HAP-1 (cell line): ENCODE measurements at regions not wholly inside any gene's neighbourhood (a gene's known extent, or its start where the extent isn't known, plus 50 kb on each side); places are given as distances from the start of the nearest gene placed in this dataset.

Experiments
- DNase-seq, 2 experiments: peaks; one replicate each; pipeline ENCODE4 v3.0.0-alpha.2; 2016 to 2020; ENCODE audit warnings: low spot score in 2 of 2
- H3K27me3 ChIP-seq: fragments of 250-450 bp; sonication (Bioruptor Pico); 2 replicates; pipeline ENCODE4 v1.5.1; 2020; ENCODE audit warnings: low read depth, mild to moderate bottlenecking, moderate library complexity
- H3K36me3 ChIP-seq: fragments of 250-450 bp; sonication (Bioruptor Pico); replicated peaks from 2 replicates; pipeline ENCODE4 v1.5.1; 2020; ENCODE audit warnings: mild to moderate bottlenecking
- H3K4me1 ChIP-seq: fragments of 250-450 bp; sonication (Bioruptor Pico); 2 replicates; pipeline ENCODE4 v1.5.1; 2020; ENCODE audit warnings: mild to moderate bottlenecking
- H3K4me3 ChIP-seq: fragments of 250-450 bp; sonication (Bioruptor Pico); 2 replicates; pipeline ENCODE4 v1.5.1; 2020; ENCODE audit warnings: mild to moderate bottlenecking, moderate library complexity
- H3K9me3 ChIP-seq: fragments of 250-450 bp; sonication (Bioruptor Pico); 2 replicates; pipeline ENCODE4 v1.5.1; 2020; ENCODE audit warnings: mild to moderate bottlenecking, moderate library complexity
- in situ Hi-C: fragments of 300-500 bp; cut with MboI; formaldehyde crosslinking; loops from 3 replicates; pipeline ENCODE4 v1.14.3; 2020; ENCODE audit warnings: low sequenced_read_pairs, inconsistent platforms, mixed read lengths

DNA sequence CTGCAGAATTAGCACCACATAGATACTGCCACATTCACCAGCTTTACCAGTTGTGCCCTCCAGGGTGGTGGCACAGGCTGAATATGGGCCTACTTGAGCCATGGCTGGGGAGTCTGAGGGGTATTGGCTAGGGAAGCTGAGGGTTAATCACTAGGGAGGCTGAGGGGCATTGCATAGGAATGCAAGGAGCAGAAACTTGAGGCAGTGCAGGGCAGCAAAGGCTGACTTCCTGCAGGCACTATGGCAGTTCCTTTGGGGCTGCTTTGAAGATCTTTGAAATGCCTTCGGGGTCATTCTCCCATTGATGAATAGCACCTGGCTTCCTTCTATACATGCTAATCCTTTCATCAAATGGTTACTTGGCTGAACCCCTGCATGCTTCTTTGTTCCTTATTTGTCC lies 171.5 kb downstream of the RCN1 start:
- no peak for DNase-seq
- no peaks in the 10 kb centered on the region for H3K36me3 ChIP-seq
- no peaks in the 10 kb centered on the region for H3K4me1 ChIP-seq
- in situ Hi-C loops: no loop called here
- no peak overlapping the region for H3K4me3 ChIP-seq
- no peaks in the 10 kb centered on the region for H3K27me3 ChIP-seq
- H3K9me3 ChIP-seq: no peaks in the 10 kb centered on the region

DNA sequence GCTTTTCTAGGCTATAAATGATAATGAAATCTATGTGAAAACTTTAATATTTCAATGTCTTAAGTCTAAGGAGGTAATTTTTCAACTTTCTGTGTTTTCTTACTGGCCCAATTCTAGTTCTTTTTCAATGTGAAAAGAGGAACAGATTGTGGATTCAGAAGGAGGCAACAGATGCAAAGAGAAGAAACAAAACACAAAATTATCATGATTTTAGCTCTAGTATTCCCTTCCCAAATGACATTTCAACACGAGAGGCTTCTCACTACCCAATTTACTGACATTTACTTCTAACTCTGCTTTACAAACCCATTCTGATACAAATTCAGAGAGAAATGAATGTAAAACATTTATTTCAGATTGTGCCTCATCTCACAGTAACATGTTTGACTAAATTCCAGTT lies 169.4 kb downstream of the WT1 start:
- Histone ChIP-seq H3K4me3 (no peak overlapping the region), H3K9me3 (no peaks in the 10 kb centered on the region), H3K27me3 (no peaks in the 10 kb centered on the region), H3K36me3 (no peaks in the 10 kb centered on the region), H3K4me1 (no peaks in the 10 kb centered on the region)
- no peak for DNase-seq
- in situ Hi-C loops: no loop called here

DNA sequence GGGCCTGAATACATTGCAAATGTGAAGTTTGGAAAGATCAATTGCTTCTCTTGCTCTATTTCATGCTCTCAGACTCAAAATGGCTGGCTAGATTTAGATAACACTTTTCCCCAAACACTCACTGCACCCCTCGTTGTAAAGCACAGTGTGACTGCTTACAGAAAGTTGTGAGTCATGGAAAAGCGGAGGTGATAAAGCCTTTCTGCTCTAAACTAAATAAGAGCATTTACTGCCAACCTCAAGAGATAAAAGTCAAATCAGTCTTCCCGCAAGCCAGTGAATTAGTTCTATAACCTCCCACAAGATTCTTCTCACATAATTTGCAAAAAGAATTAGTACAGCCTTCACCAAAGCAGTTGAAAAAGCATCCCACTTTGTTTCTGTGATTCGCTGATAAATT lies 168.7 kb downstream of the WT1 start:
- Histone ChIP-seq H3K4me1 (no peaks in the 10 kb centered on the region), H3K36me3 (no peaks in the 10 kb centered on the region), H3K27me3 (no peaks in the 10 kb centered on the region), H3K4me3 (no peak overlapping the region), H3K9me3 (no peaks in the 10 kb centered on the region)
- DNase-seq: no peak
- in situ Hi-C loops: no loop called here

DNA sequence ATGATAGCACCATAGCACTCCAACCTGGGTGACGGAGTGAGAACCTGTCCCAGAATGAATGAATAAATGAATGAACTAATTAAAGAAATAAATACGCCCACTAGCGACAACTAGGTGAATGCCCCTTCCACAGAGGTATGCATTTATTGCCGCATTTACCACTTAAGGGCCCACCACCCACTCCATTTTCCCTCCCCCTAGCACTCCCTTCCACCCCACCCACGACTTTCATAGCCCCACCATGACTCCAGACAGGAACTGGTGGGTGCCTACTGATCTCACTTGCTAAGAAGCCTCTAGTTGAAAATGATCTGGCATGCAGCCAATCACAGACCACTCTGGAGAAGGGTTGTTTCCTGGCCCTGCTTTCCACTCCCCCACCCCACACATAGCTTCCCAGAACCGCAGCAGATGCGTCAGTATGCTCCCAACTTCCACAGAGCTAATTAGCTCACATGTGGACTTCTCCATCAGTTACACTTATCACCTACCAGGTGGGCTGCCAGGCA lies 167.6 kb downstream of the WT1 start:
- Histone ChIP-seq H3K9me3 (no peaks in the 10 kb centered on the region), H3K36me3 (no peaks in the 10 kb centered on the region), H3K4me1 (no peaks in the 10 kb centered on the region), H3K27me3 (no peaks in the 10 kb centered on the region), H3K4me3 (no peak overlapping the region)
- in situ Hi-C loops: no loop called here
- no peak for DNase-seq

DNA sequence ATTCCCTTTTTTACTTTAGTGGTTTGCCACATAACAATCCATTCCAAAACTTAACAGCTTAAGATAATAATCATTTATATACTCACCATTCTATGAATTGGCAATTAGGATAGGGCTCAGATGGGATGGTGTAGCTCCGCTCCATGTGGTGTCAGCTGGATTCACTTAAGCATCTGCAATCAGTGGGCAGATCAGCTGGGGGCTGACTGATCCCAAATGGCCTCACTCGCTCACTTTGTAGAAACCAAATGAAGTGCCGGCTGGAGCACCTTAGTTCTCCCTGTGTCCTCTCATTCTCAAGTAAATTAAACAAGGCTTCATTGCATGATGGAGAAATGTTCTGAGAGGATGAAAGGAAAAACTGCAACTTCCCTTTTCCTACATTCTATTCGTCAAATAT lies 161.4 kb downstream of the WT1 start:
- DNase-seq: no peak
- Histone ChIP-seq H3K4me3 (no peak overlapping the region), H3K9me3 (no peaks in the 10 kb centered on the region), H3K36me3 (no peaks in the 10 kb centered on the region), H3K4me1 (no peaks in the 10 kb centered on the region), H3K27me3 (peaks cover 2% of the 10 kb centered on the region; the same call in 1 of the 2 replicates)
- in situ Hi-C loops: no loop called here

DNA sequence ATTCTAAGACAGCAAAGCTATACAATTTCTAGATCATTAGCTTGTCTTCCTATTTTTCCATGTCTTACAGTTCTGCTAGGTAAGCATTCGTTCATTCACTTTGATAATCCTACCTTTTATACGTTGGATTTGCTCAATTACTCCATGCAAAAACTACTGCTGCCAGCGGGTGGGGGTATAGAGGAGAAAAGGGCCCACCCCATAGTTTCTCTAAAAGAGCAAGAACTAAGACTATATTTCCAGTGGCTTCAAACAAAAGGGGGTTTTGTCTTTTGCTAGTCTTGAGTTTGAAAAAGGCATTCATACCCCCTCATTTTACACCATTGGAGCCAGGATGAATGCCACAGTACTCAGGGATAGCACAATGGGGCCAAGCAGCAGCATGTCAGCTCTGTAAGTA lies 155.7 kb downstream of the WT1 start:
- Histone ChIP-seq H3K9me3 (no peaks in the 10 kb centered on the region), H3K36me3 (no peaks in the 10 kb centered on the region), H3K4me3 (no peak overlapping the region), H3K27me3 (no peaks in the 10 kb centered on the region; the same call in 1 of the 2 replicates), H3K4me1 (no peaks in the 10 kb centered on the region)
- in situ Hi-C loops: no loop called here
- no peak for DNase-seq

DNA sequence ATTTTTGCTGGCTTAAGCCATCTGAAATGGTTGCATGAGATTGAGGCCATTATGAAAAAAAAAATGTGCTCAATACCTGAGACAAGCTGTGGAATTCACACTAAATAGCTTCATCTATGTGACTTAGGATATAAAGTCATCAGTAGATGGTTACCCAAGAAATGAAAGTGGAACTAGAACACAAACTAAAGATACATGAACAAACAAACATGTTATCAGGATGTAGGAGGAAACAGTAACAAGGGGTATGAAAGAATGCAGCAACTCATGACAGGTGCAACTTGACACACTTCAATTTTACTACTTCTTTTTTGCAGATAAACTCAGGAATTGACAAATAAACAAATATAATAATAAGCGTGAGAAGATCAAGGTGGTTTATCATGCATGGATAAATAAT lies 155.0 kb downstream of the WT1 start:
- H3K9me3 ChIP-seq: no peaks in the 10 kb centered on the region

DNA sequence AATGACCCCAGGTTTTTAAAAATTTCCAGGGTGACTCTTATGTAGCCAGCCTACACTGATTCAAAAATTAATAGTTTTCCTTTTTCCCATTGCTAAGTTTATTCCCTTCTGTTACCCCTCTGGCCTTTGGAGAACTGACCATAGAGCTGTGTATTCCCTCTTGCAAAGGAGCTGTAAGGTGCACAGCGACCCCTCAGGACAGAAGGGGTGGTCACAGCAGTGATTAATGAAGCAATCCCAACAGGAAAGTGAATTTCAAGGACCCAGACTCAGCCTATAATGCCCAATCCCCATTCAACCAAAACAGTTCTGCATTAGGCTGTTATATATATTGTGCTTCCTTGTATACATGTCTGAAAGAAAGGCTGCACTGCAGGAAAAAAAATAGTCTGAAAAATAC lies 147.1 kb downstream of the WT1 start:
- Histone ChIP-seq H3K9me3 (no peaks in the 10 kb centered on the region), H3K4me1 (no peaks in the 10 kb centered on the region; the same call in 1 of the 2 replicates), H3K36me3 (no peaks in the 10 kb centered on the region), H3K27me3 (0 out of 2 replicates have a peak, but pooled peaks cover 2% of the 10 kb centered on the region), H3K4me3 (no peak overlapping the region)
- DNase-seq: no peak
- in situ Hi-C loops: no loop called here

More for the DNA sequence above, 155.0 kb downstream of the WT1 start:
- in situ Hi-C loops: no loop called here
- Histone ChIP-seq H3K27me3 (no peaks in the 10 kb centered on the region; the same call in 1 of the 2 replicates), H3K4me3 (no peak overlapping the region), H3K36me3 (no peaks in the 10 kb centered on the region), H3K4me1 (no peaks in the 10 kb centered on the region; the same call in 1 of the 2 replicates)
- DNase-seq: no peak

DNA sequence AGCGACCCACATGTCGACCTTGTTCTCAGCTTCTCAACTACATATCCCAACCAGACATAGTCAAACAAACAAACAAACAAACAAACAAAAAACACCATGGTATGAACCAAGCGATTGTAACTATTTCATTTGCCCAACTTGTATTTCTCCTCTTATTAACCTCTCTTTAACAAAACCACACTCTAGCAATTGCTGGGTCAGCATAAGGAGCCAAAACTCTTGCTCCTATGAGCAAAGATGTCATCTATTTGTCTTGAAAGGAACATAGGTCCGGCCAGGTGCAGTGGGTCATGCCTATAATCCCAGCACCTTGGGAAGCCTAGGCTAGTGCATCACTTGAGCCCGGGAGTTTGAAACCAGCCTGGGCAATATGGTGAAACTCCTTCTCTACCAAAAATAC lies 145.6 kb downstream of the WT1 start:
- Histone ChIP-seq H3K36me3 (no peaks in the 10 kb centered on the region), H3K27me3 (0 out of 2 replicates have a peak, but pooled peaks cover 2% of the 10 kb centered on the region), H3K4me1 (no peaks in the 10 kb centered on the region; the same call in 1 of the 2 replicates), H3K4me3 (no peak overlapping the region), H3K9me3 (no peaks in the 10 kb centered on the region)
- DNase-seq: no peak
- in situ Hi-C loops: no loop called here

DNA sequence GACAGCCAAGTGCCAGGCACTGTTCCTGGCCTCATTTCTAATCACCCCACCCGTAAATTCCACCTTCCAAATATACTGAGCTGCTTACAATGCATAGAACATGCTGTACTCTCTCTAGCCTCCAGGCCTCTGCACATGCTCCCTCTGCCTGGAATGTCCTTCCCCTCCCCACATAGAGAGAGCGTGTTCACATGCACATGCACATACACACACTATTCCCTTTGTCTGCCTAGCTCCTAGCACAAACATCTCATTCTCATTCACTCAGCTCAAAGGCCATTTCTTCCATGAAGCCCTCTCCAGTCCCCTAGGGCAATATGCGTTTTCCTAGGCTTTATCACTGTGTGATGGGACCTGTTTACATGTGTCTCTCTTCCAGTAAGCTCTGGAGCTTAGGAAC lies 144.6 kb downstream of the WT1 start:
- DNase-seq: no peak
- Histone ChIP-seq H3K27me3 (0 out of 2 replicates have a peak, but pooled peaks cover 2% of the 10 kb centered on the region), H3K36me3 (no peaks in the 10 kb centered on the region), H3K4me1 (no peaks in the 10 kb centered on the region), H3K9me3 (no peaks in the 10 kb centered on the region), H3K4me3 (no peak overlapping the region)
- in situ Hi-C loops: no loop called here

DNA sequence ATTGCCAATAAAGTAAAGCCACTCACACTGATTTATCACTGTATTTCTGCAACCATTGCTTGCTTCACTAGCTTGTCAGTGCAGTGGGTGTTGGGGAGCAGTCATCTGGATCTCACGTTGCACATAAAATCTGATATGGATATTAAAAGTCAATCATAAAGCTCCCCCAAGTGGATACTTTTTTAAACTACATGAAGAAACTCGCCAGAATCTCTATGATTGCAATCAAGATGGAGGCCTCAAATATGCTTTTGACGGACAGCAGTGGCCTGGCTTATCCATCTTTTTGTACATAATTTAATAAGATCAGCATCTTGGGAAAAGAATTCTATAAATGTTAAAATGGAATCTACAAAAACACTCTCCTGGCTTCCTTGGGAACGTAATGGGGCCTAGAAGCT lies 137.7 kb downstream of the WT1 start:
- peak in 1 of 2 experiments; percentile 10 for DNase-seq
- Histone ChIP-seq H3K4me1 (no peaks in the 10 kb centered on the region), H3K27me3 (peaks cover 6% of the 10 kb centered on the region; the same call in 1 of the 2 replicates), H3K4me3 (no peak overlapping the region), H3K36me3 (no peaks in the 10 kb centered on the region), H3K9me3 (no peaks in the 10 kb centered on the region)
- in situ Hi-C loops: no loop called here

DNA sequence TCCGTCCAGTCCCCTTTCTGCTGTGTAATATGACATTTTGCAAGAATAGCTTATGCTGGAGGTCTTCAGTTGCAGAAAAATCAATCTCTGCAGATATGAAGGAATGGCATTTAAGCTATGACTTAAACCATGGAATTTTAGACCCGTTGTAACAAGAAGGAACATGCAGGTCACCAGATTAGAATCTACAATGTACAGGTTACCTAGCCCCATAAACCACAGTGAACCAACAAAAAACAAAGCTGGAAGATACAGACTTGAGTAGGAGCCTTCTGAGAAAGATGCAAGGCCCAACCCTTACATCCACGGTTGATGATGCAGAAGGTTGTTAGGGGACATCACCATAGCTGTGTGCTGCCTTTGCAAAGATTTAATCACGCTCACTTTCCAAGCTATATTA lies 132.5 kb downstream of the WT1 start:
- in situ Hi-C loops: no loop called here
- no peak overlapping the region for H3K4me3 ChIP-seq

DNA sequence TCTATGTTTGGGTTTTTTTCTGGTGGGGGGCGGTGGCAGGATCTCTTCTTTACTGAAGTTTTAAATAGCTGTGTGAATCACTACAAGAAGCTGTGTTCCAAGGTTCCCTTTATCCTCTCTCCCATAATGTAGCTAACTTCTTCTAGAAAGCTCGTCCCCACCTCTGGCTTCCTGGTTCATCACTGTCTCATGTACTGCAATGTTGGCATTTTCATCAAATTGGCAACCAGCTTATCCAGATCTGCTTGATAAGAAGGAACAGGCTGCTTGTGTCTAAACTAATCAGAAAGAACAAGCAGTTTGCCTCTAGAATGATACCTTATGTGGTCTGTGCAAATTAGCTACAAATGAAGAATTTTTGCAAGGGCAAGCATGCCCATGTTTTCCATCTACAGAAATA lies 130.8 kb downstream of the WT1 start:
- in situ Hi-C loops: no loop called here
- Histone ChIP-seq H3K27me3 (no peaks in the 10 kb centered on the region; the same call in 1 of the 2 replicates), H3K36me3 (no peaks in the 10 kb centered on the region), H3K9me3 (no peaks in the 10 kb centered on the region), H3K4me3 (no peak overlapping the region), H3K4me1 (no peaks in the 10 kb centered on the region)
- no peak for DNase-seq

More for the DNA sequence above, 132.5 kb downstream of the WT1 start:
- Histone ChIP-seq H3K27me3 (no peaks in the 10 kb centered on the region; the same call in 1 of the 2 replicates), H3K9me3 (no peaks in the 10 kb centered on the region), H3K36me3 (no peaks in the 10 kb centered on the region), H3K4me1 (no peaks in the 10 kb centered on the region)
- DNase-seq: no peak

DNA sequence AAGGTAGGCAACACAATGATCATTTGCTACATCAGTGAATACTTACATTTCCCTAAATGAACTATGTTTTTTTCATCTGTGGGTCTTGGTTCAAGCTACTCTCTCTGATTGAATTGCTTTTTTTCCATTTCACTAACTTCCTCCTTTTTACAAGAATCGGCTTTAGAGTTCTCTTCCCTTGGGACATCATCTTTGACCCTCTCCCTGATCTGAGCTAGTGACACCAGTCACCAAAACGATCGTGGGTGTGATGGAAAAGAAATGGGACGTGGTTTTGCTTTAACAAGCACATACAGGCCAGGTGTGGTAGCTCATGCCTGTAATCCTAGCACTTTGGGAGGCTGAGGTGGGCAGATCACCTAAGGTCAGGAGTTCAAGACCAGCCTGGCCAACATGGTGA lies 129.9 kb downstream of the WT1 start:
- in situ Hi-C loops: no loop called here
- Histone ChIP-seq H3K4me3 (no peak overlapping the region), H3K9me3 (no peaks in the 10 kb centered on the region), H3K36me3 (no peaks in the 10 kb centered on the region), H3K27me3 (no peaks in the 10 kb centered on the region; the same call in 1 of the 2 replicates), H3K4me1 (no peaks in the 10 kb centered on the region)
- no peak for DNase-seq

DNA sequence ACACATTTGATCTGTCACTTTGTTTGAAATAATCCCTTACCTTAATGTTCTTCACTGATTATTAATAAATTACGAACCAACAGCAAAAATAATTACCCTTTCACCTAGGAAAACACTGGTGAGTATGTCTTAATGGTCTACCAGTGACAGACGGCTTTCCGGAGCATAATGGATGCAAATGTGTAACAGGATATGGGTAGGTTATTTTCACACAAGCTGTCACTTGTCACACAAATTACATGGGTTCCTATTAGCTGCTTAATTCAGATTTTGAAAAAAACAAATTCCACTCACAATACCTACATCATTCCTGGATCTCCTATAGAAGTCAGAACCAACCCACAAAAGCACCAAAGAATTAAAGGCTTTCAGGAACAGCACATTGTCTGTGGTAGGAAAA lies 127.9 kb downstream of the WT1 start:
- no peak for DNase-seq
- no peaks in the 10 kb centered on the region for H3K9me3 ChIP-seq
- no peaks in the 10 kb centered on the region for H3K36me3 ChIP-seq
- in situ Hi-C loops: no loop called here
- H3K4me1 ChIP-seq: no peaks in the 10 kb centered on the region
- no peaks in the 10 kb centered on the region; the same call in 1 of the 2 replicates for H3K27me3 ChIP-seq
- no peak overlapping the region for H3K4me3 ChIP-seq
